ENCODE measurements at regions not wholly inside any gene's neighbourhood (a gene's known extent, or its start where the extent isn't known, plus 50 kb on each side); places are given as distances from the start of the nearest gene placed in this dataset.
A peak's percentile ranks its signal among the peaks of the same experiment; 100 is the strongest.

DNA sequence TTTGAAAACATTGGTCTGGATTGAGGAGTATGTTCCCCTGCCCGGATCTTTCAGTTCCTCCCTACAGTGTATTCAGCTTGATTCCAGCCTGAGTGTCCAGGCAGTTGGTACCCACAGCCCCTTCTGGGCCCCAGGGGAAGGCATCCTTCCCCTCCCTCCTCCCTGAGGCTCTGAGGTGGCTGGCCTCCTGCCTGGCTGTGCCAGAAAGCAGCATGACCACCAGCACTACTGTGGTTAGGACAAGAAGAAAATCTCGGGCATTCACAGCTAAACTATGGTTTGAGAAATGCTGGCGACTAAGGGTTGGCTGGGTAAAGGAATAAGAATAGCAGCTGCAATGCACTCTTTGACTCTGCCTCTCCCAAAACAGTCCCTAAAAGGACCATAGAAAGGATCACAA lies 84.6 kb upstream of the LIFR start:
- intact Hi-C loops (cut with DNase I) = no loop called here
- Histone ChIP-seq H3K36me3 (no peaks in the 10 kb centered on the region), H3K27me3 (no peaks in the 10 kb centered on the region), H3K27ac (replicated peaks in 1 of 4) (no peak overlapping the region), H3K9me3 (no peaks in the 10 kb centered on the region), H3K4me3 (no peak overlapping the region), H3K4me1 (peaks cover 0 to 10% (median 3%) of the 10 kb centered on the region in 4 donors)
- TF ChIP-seq CTCF (IDR thresholded peaks at IDR 0.05) (no peak), POLR2AphosphoS5 (IDR thresholded peaks at IDR 0.05) (no peak), EP300 (IDR thresholded peaks at IDR 0.05) (no peak), POLR2A (IDR thresholded peaks at IDR 0.05; ENCODE audit: low read depth) (no peak)
- WGBS = 97% methylated on average over 3 of the region's 3 CpGs
- DNase-seq (ENCODE audit: extremely low spot score) = no peak

- peak; percentile 89 for DNase-seq (ENCODE audit: extremely low spot score)
Observed at GRCh38 chr5:38642189-38642911, 85.9 kb upstream of the LIFR start.

DNA sequence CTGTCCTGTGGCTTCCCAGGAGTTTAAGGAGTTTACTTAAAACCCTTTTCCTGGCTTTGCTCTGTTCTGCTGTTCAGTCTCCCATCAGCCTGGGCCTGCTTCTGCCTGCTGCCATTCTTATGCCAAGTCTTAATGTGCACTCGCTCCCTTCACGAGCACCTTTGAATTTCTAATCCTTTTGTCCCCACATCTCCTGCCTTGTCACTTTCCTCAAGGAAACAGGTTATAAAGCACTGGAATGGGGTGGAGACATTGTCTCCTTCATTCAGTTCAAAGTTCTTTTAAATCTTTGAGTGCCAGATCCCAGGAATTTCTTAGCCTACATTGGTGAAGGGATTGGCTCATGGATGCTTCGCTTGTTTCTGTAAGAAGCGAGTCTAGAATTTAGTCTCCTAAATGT lies 87.2 kb upstream of the LIFR start:
- WGBS = 99% methylated on average over 4 of the region's 4 CpGs
- intact Hi-C loops (cut with DNase I) = no loop called here

More at GRCh38 chr5:38642189-38642911, 85.9 kb upstream of the LIFR start:
- intact Hi-C loops (cut with DNase I) = no loop called here
- 74% methylated on average over 7 of the region's 7 CpGs for WGBS
- TF ChIP-seq EP300 (IDR thresholded peaks at IDR 0.05) (no peak), POLR2A (IDR thresholded peaks at IDR 0.05; ENCODE audit: low read depth) (no peak)
- peaks cover 0 to 10% (median 3%) of the 10 kb centered on the region in 4 donors for H3K4me1 ChIP-seq
- no peaks in the 10 kb centered on the region for H3K9me3 ChIP-seq
- H3K27ac ChIP-seq (replicated peaks in 1 of 4) = no peak overlapping the region
- no peaks in the 10 kb centered on the region for H3K27me3 ChIP-seq
- H3K36me3 ChIP-seq = no peaks in the 10 kb centered on the region
- no peak overlapping the region for H3K4me3 ChIP-seq

DNA sequence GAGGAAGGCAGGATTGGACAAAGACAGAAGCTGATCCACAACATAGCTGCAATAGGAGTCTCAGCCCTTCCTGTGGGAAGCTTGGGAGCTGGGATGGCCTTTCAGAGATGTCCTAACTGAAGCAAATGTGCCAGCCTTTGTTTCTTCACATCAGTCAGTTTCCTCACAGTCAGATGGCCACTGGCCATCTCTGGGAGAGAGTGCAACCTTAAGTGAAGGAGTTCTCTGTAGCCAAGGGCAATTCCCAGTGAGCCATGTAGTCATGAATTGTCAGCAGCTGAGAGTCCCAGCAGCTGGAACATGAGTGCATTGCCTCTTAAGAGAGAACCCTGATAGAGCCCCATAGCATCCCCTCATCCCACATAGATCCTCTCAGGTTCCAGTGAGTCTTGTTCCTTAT lies 89.1 kb upstream of the LIFR start:
- no peak overlapping the region for H3K4me3 ChIP-seq
- H3K27ac ChIP-seq (replicated peaks in 1 of 4) = no peak overlapping the region
- no peaks in the 10 kb centered on the region for H3K27me3 ChIP-seq
- intact Hi-C loops (cut with DNase I) = no loop called here
- peaks cover 0 to 10% (median 3%) of the 10 kb centered on the region in 4 donors for H3K4me1 ChIP-seq
- no peak for DNase-seq (ENCODE audit: extremely low spot score)
- no peaks in the 10 kb centered on the region for H3K9me3 ChIP-seq
- no peaks in the 10 kb centered on the region for H3K36me3 ChIP-seq
- no peak for TF ChIP-seq POLR2AphosphoS5 (IDR thresholded peaks at IDR 0.05)
- TF ChIP-seq EP300 (IDR thresholded peaks at IDR 0.05) = no peak
- no peak for TF ChIP-seq POLR2A (IDR thresholded peaks at IDR 0.05; ENCODE audit: low read depth)

More for the DNA sequence above, 87.2 kb upstream of the LIFR start:
- TF ChIP-seq POLR2A (IDR thresholded peaks at IDR 0.05; ENCODE audit: low read depth) (no peak), POLR2AphosphoS5 (IDR thresholded peaks at IDR 0.05) (no peak), CTCF (IDR thresholded peaks at IDR 0.05) (no peak), EP300 (IDR thresholded peaks at IDR 0.05) (no peak)
- H3K27ac ChIP-seq (replicated peaks in 1 of 4) = no peak overlapping the region
- peaks cover 0 to 10% (median 3%) of the 10 kb centered on the region in 4 donors for H3K4me1 ChIP-seq
- DNase-seq (ENCODE audit: extremely low spot score) = no peak
- no peaks in the 10 kb centered on the region for H3K27me3 ChIP-seq
- no peaks in the 10 kb centered on the region for H3K9me3 ChIP-seq
- H3K4me3 ChIP-seq = no peak overlapping the region
- no peaks in the 10 kb centered on the region for H3K36me3 ChIP-seq

- no peaks in the 10 kb centered on the region for H3K9me3 ChIP-seq
- TF ChIP-seq POLR2A (IDR thresholded peaks at IDR 0.05; ENCODE audit: low read depth) (no peak), CTCF (IDR thresholded peaks at IDR 0.05) (no peak), EP300 (IDR thresholded peaks at IDR 0.05) (no peak)
- H3K4me1 ChIP-seq = peaks cover 0 to 2% (median 0%) of the 10 kb centered on the region in 4 donors
- H3K4me3 ChIP-seq = no peak overlapping the region
- intact Hi-C loops (cut with DNase I) = no loop called here
- DNase-seq (ENCODE audit: extremely low spot score) = no peak
- H3K27ac ChIP-seq (replicated peaks in 1 of 4) = no peak overlapping the region
- WGBS = 87% methylated on average over 3 of the region's 3 CpGs
- H3K27me3 ChIP-seq = no peaks in the 10 kb centered on the region
- no peaks in the 10 kb centered on the region for H3K36me3 ChIP-seq
Observed at GRCh38 chr5:38648703-38649291, 92.4 kb upstream of the LIFR start.

Measured in esophagus muscularis mucosa (tissue), 4 donors.